NCI-H2227 (cell line): ENCODE measurements at regions not wholly inside any gene's neighbourhood (a gene's known extent, or its start where the extent isn't known, plus 50 kb on each side); places are given as distances from the start of the nearest gene placed in this dataset.
"Not testable (repeated sequence)": the region's sequence is repeated elsewhere in the genome, so short reads cannot be mapped to it uniquely, and the experiment has no call there.

Experiments used
- DNase-seq: peaks from one replicate; lab custom pipeline; 2025; ENCODE audit not compliant: unreplicated experiment; lab: John Stamatoyannopoulos, UW

- DNase-seq: no peak
These were observed 607.8 kb downstream of the SI start for GRCh38 chr3:164470471-164470870.

GRCh38 chr3:164468055-164468454 lies 610.2 kb downstream of the SI start:
- no peak for DNase-seq

GRCh38 chr3:164467007-164467406 lies 611.3 kb downstream of the SI start:
- DNase-seq: no peak

GRCh38 chr3:164465172-164465571 lies 613.1 kb downstream of the SI start:
- no peak for DNase-seq

GRCh38 chr3:164460851-164461250 lies 617.4 kb downstream of the SI start:
- no peak for DNase-seq

GRCh38 chr3:164459521-164460151 lies 618.7 kb downstream of the SI start:
- DNase-seq: no peak

GRCh38 chr3:164458986-164459385 lies 619.3 kb downstream of the SI start:
- no peak for DNase-seq

GRCh38 chr3:164453714-164454113 lies 624.6 kb downstream of the SI start:
- no peak for DNase-seq

GRCh38 chr3:164452707-164453106 lies 625.6 kb downstream of the SI start:
- no peak for DNase-seq

GRCh38 chr3:164451072-164451910 lies 627.0 kb downstream of the SI start:
- DNase-seq: no peak

- DNase-seq: no peak
These were observed 627.9 kb downstream of the SI start for GRCh38 chr3:164450276-164450905.

GRCh38 chr3:164419220-164419619 lies 659.1 kb downstream of the SI start:
- DNase-seq: no peak

- DNase-seq: no peak
These were observed 659.9 kb downstream of the SI start for GRCh38 chr3:164418414-164418813.

GRCh38 chr3:164417955-164418354 lies 660.3 kb downstream of the SI start:
- no peak for DNase-seq

- DNase-seq: no peak
These were observed 661.6 kb downstream of the SI start for GRCh38 chr3:164416491-164417222.

GRCh38 chr3:164408326-164408725 lies 670.0 kb downstream of the SI start:
- no peak for DNase-seq

GRCh38 chr3:164407111-164407510 lies 671.2 kb downstream of the SI start:
- DNase-seq: no peak

GRCh38 chr3:164406281-164406680 lies 672.0 kb downstream of the SI start:
- no peak for DNase-seq

GRCh38 chr3:164401923-164402322 lies 676.4 kb downstream of the SI start:
- no peak for DNase-seq

GRCh38 chr3:164401440-164401839 lies 676.9 kb downstream of the SI start:
- DNase-seq: not testable (repeated sequence)

GRCh38 chr3:164397462-164397861 lies 680.8 kb downstream of the SI start:
- no peak for DNase-seq
